ENCODE measurements at regions not wholly inside any gene's neighbourhood (a gene's known extent, or its start where the extent isn't known, plus 50 kb on each side); places are given as distances from the start of the nearest gene placed in this dataset.

GRCh38 chr3:116929505-116930222 is 220.1 kb downstream of the TUSC7 start:
- no peak for DNase-seq (ENCODE audit: low read depth in 2 of 2)

- DNase-seq (ENCODE audit: low read depth in 2 of 2), result no peak
Measured at GRCh38 chr3:116930786-116931185, 221.2 kb downstream of the TUSC7 start.

DNA sequence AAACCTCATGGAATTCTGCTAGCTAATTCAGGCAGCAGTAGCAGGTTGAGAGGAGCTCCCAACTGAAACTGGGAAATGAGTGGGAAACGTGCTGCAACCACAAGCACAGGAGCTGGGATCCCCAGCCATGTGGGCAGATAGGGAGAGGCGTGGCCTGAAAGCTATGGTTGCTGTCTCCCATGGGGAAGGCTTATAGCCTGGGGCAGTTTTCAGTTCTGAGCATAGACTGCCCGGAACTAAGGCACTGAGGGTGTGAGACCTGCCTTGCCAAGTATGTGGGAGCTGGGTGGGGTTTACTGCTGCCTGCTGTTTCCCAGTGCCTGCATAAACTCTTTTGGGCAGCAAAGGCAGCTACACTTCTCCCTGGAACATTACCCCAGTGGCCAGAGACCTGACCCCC is 229.5 kb downstream of the TUSC7 start:
- DNase-seq (ENCODE audit: low read depth in 2 of 2), result no peak

DNA sequence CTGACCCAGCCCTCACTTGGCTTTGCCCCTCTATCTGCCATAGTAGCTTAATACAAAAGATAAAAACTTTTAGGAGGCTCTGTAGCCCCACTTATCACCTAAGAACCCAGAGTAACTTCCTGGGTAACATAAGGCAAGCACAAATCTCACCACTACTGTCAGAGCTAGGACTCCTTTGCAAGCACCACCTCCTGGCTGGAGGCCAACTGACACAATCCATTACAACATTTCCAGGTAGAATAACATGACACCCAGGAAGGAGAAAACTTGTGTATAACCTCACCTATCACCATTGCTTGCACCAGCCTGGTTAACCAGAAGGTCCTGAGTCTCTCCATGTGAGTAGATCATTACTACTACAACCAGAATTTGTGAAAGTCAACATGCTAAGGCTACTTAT is 230.0 kb downstream of the TUSC7 start:
- no peak for DNase-seq (ENCODE audit: low read depth in 2 of 2)

DNA sequence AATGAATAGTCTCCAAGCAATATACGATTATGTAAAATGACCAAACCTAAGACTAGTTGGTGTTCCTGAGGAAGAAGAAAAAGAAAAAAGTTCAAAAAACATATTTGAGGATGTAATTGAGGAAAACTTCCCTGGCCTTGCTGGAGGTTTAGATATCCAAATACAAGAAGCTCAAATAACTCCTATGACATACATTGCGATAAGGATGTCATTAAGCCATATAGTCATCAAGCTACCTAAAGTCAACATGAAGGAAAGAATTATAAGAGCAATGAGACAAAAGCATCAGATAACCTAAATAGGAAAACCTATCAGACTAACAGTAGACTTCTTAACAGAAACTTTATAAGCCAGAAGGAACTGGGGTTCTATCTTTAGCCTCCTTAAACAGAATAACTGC is 231.1 kb downstream of the TUSC7 start:
- DNase-seq (ENCODE audit: low read depth in 2 of 2), result no peak

DNA sequence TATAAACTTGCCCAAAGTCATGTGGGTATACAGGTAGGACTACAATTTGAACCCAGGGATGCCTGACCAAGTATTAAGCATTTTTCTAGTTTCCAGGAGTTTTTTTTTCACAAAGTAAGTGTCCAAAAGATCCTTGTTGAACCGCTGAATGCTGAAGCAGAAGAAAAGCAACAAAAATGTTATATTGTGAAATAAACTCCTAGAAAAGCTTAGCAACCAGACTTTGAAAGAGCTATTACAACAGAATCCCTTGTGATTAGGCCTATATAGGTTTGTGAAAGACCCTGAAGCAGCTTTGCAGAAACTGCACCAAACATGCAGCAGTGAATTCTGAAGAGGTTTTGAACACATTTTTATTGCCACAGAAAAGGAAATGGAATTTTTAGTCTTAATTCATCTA is 236.8 kb downstream of the TUSC7 start:
- DNase-seq (ENCODE audit: low read depth in 2 of 2), result no peak

DNA sequence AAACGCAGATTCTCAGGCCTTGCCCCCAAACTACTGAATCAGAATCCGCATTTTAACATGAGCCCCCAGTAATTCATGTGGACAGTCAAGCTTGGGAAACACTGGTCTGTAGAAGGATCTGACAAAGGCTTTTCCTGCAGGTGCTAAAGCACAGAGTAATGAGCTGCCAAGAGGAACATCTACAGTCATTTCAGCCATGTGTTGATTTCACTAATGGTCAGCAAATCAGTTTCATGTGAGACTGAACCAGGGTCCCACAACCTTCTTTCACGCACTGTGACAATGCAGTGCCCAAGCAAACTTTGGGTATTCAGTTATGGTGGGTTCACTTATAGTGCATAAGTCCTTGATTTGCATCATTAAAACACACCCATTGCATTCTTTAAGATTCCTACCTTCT is 237.6 kb downstream of the TUSC7 start:
- DNase-seq (ENCODE audit: low read depth in 2 of 2), result no peak

GRCh38 chr3:116947809-116948208 is 238.2 kb downstream of the TUSC7 start:
- DNase-seq (ENCODE audit: low read depth in 2 of 2), result no peak

DNA sequence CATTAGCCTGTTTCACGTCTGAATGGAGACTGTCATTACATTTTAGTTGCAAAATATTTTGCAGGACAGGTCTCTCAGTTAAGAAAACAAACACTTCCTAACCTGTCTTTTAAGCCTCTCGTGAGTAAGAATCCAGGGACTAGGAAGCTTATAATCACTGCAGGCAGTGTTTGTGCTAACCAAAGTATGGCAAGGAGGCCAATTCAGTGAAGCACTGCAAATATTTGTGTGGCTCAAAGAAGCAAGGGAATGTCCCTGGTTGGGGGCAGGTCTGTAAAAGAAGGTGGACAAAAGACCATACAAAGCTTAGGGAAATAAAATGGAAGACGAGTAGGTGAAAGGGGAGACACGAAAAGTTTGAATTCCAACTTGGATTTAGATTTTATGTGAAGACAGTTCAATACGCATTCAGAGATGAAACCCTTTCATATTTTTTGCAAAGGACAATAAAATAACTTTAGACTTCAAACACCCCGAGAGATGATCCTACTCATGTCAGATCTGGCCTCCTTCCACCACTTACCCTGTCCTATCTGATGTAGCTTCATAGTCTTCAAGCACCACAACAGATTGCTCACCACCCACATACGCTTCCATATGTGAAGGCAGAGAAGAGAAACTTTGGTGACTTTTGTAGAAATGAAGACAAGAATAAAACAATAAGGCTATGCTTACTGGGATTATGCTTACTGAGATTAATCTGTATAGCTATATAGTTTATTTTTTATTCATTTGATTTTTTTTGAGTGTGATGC is 240.9 kb downstream of the TUSC7 start:
- DNase-seq (ENCODE audit: low read depth in 2 of 2), result no peak

GRCh38 chr3:116951610-116952009 is 242.0 kb downstream of the TUSC7 start:
- DNase-seq (ENCODE audit: low read depth in 2 of 2), result no peak

- no peak for DNase-seq (ENCODE audit: low read depth in 2 of 2)
Measured at GRCh38 chr3:116958291-116958690, 248.7 kb downstream of the TUSC7 start.

GRCh38 chr3:116961106-116961505 is 251.5 kb downstream of the TUSC7 start:
- DNase-seq (ENCODE audit: low read depth in 2 of 2), result no peak

- no peak for DNase-seq (ENCODE audit: low read depth in 2 of 2)
Measured at GRCh38 chr3:116963802-116964201, 254.2 kb downstream of the TUSC7 start.

DNA sequence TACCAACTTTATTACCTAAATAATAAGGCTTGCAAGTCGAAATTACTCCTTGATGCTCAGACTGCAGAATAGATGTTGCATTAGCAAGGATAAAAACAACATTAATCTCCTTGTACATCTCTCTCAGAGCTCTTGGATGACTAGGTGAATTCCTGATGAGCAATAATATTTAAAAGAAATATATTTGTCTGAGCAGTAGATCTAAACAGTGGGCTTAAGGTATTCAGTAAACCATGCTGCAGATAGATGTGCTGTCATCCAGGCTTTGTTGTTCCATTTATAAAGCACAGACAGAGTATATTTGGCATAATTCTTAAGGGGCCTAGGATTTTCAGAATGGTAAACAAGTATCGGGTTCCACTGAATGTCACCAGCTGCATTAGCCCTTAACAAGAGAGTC is 257.1 kb downstream of the TUSC7 start:
- no peak for DNase-seq (ENCODE audit: low read depth in 2 of 2)

DNA sequence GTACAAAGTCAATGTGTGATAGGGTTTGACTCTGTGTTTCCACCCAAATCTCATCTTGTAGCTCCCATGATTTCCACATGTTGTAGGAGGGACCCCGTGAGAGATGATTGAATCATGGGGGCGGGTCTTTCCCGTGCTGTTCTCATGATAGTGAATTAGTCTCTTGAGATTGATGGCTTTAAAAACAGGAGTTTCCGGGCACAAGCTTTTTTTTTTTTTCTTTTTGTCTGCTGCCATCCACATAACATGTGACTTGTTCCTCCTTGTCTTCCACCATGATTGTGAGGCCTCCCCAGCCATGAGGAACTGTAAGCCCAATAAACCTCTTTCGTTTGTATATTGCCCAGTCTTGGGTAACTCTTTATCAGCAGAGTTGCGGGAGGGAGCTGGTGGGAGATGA is 259.6 kb downstream of the TUSC7 start:
- no peak for DNase-seq (ENCODE audit: low read depth in 2 of 2)

DNA sequence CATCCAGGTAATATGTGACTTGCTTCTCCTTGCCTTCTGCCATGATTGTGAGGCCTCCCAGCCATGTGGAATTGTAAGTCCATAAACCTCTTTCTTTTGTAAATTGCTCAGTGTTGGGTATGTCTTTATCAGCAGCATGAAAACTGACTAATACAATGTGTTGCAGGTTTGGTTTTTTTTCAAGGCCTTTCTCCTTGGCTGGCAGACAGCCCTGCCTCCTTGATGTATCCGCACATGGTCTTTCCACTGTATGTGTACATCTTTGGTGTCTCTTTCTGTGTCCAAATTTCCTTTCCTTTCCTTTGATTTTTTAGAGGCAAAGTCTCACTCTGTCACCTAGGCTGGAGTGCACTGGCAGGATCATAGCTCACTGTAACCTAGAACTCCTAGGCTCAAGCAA is 260.1 kb downstream of the TUSC7 start:
- DNase-seq (ENCODE audit: low read depth in 2 of 2), result no peak

GRCh38 chr3:116971531-116971930 is 262.0 kb downstream of the TUSC7 start:
- no peak for DNase-seq (ENCODE audit: low read depth in 2 of 2)

- DNase-seq (ENCODE audit: low read depth in 2 of 2), result no peak
Measured at GRCh38 chr3:116974702-116975101, 265.1 kb downstream of the TUSC7 start.

GRCh38 chr3:116977441-116977840 is 267.9 kb downstream of the TUSC7 start:
- no peak for DNase-seq (ENCODE audit: low read depth in 2 of 2)

DNA sequence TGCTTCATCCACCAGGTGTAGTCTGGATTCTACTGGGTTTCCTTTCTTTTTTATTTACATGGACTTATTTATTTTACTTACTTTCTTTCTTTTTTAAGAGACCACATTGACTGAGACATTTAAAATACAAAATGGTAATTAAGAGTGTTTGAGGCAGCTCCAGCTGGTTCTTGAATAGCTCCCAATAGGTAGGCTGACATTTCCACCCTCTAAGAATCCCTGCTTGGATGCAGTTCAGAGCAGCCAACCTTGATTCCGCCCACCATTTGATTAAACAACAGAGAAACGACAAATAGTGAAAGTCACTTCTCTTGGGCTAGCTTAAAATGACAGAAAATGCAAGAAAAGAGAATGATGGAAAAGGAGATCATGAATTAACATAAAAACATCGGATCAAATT is 270.5 kb downstream of the TUSC7 start:
- DNase-seq (ENCODE audit: low read depth in 2 of 2), result no peak

- DNase-seq (ENCODE audit: low read depth in 2 of 2), result no peak
Measured at GRCh38 chr3:116981089-116981488, 271.5 kb downstream of the TUSC7 start.

DNA sequence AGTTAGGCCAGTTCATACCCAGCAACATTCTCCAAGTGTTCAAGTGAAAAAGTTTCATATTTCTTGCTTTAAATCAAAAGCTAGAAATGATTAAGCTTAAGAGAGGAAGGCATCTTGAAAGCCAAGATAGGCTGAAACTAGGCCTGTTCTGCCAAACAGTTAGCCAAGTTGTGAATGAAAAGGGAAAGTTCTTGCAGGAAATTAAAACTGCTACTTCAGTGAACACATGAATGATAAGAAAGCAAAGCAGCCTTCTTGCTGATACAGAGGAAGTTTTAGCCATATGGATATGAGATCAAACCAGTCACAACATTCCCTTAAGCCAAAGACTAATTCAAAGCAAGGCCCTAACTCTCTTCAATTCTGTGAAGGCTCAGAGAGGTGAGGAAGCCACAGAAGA is 274.7 kb downstream of the TUSC7 start:
- no peak for DNase-seq (ENCODE audit: low read depth in 2 of 2)

GRCh38 chr3:116994351-116994879 is 284.8 kb downstream of the TUSC7 start:
- no peak for DNase-seq (ENCODE audit: low read depth in 2 of 2)
